Lung (tissue), 11 donors: ENCODE measurements at regions not wholly inside any gene's neighbourhood (a gene's known extent, or its start where the extent isn't known, plus 50 kb on each side); places are given as distances from the start of the nearest gene placed in this dataset.

ENCODE experiments used
- ATAC-seq: fragments of 200-7000 bp; cut with Tn5 transposase; one replicate; pipeline ENCODE4 v1.9.1; 2020; ENCODE audit warnings: moderate number of reproducible peaks; ENCODE audit not compliant: insufficient read depth, low FRiP score
- DNase-seq, 3 donors: peaks; one replicate each; pipeline ENCODE4 v3.0.0-alpha.2; 2013 to 2017
- H3K27ac ChIP-seq, 2 donors: one replicate each; pipeline ENCODE4 v1.5.1; 2013; ENCODE audit warnings: mild to moderate bottlenecking in 2 of 2, moderate library complexity in 2 of 2, control low read depth in 1 of 2, inconsistent platforms in 1 of 2, low read depth in 1 of 2, low read length in 1 of 2
- H3K27me3 ChIP-seq, 3 donors: one replicate each; pipeline ENCODE4 v1.5.1; 2013; ENCODE audit warnings: low read length in 2 of 3; ENCODE audit not compliant: control insufficient read depth in 3 of 3, insufficient read depth in 3 of 3
- H3K36me3 ChIP-seq, 4 donors: one replicate each; pipeline ENCODE4 v1.5.1; 2013; ENCODE audit warnings: low read length in 4 of 4, mild to moderate bottlenecking in 1 of 4, moderate library complexity in 1 of 4; ENCODE audit not compliant: control insufficient read depth in 4 of 4, insufficient read depth in 4 of 4
- H3K4me1 ChIP-seq, 5 donors: one replicate each; pipeline ENCODE4 v1.5.1; 2013; ENCODE audit warnings: low read length in 5 of 5, mild to moderate bottlenecking in 2 of 5, moderate library complexity in 1 of 5; ENCODE audit not compliant: control insufficient read depth in 5 of 5, insufficient read depth in 5 of 5
- H3K4me3 ChIP-seq: one replicate; pipeline ENCODE4 v1.5.1; 2013; ENCODE audit warnings: mild to moderate bottlenecking, control low read depth, moderate library complexity
- H3K9ac ChIP-seq, 2 donors: one replicate each; pipeline ENCODE4 v1.5.1; 2013; ENCODE audit warnings: low read length in 2 of 2, control low read depth in 1 of 2; ENCODE audit not compliant: insufficient read depth in 1 of 2
- H3K9me3 ChIP-seq, 4 donors: one replicate each; pipeline ENCODE4 v1.5.1; 2013; ENCODE audit warnings: low read length in 3 of 4, mild to moderate bottlenecking in 1 of 4, moderate library complexity in 1 of 4; ENCODE audit not compliant: control insufficient read depth in 4 of 4, insufficient read depth in 3 of 4
- WGBS, 2 donors: extraction: QIAGEN DNeasy Blood & Tissue Kit; methylation state at CpG; one replicate each; pipeline ENCODE4 v1.1.7; 2013; 5-methylcytosine and 5-hydroxymethylcytosine counted together
- TF ChIP-seq, protein P1 (sequence below): IDR thresholded peaks from 2 replicates; pipeline ENCODE4 v1.5.1; 2012; ENCODE audit warnings: mild to moderate bottlenecking; ENCODE audit errors: control extremely low read depth, extremely low read depth
- donor health status: control.
- donor health status: control.
- donor health status: Bipolar disorder and iron deficiency.
- donor health status: healthy.
- donor health status: DM: yes; HTN: yes; CAD: no.

DNA sequence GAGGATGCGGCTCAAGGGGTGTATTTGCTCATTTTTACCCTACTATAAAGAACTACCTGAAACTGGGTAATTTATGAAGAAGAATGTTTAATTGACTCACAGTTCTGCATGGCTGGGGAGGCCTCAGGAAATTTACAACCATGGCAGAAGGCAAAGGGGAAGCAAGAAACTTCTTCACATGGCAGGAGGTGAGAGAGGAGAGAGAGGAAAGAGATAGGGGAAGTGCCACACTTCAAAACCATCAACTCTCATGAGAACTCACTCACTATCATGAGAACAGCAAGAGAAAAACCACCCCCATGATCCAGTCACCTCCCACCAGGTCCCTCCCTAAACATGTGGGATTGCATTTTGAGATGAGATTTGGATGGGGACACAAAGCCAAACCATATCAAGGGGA, 192.7 kb downstream of the DIPK2A start:
- TF ChIP-seq, protein P1, sequence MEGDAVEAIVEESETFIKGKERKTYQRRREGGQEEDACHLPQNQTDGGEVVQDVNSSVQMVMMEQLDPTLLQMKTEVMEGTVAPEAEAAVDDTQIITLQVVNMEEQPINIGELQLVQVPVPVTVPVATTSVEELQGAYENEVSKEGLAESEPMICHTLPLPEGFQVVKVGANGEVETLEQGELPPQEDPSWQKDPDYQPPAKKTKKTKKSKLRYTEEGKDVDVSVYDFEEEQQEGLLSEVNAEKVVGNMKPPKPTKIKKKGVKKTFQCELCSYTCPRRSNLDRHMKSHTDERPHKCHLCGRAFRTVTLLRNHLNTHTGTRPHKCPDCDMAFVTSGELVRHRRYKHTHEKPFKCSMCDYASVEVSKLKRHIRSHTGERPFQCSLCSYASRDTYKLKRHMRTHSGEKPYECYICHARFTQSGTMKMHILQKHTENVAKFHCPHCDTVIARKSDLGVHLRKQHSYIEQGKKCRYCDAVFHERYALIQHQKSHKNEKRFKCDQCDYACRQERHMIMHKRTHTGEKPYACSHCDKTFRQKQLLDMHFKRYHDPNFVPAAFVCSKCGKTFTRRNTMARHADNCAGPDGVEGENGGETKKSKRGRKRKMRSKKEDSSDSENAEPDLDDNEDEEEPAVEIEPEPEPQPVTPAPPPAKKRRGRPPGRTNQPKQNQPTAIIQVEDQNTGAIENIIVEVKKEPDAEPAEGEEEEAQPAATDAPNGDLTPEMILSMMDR: no peak
- peaks cover 0 to 7% (median 0%) of the 10 kb centered on the region in 5 donors for H3K4me1 ChIP-seq
- DNase-seq (no peak), ATAC-seq (no peak)
- H3K27me3 ChIP-seq: no peaks in the 10 kb centered on the region
- H3K9me3 ChIP-seq: no peaks in the 10 kb centered on the region
- H3K36me3 ChIP-seq: no peaks in the 10 kb centered on the region
- H3K9ac ChIP-seq: no peak overlapping the region
- WGBS, 2 donors: 94 to 97% methylated on average over 1 of the region's 1 CpG
- H3K4me3 ChIP-seq: no peak overlapping the region
- H3K27ac ChIP-seq: no peak overlapping the region

DNA sequence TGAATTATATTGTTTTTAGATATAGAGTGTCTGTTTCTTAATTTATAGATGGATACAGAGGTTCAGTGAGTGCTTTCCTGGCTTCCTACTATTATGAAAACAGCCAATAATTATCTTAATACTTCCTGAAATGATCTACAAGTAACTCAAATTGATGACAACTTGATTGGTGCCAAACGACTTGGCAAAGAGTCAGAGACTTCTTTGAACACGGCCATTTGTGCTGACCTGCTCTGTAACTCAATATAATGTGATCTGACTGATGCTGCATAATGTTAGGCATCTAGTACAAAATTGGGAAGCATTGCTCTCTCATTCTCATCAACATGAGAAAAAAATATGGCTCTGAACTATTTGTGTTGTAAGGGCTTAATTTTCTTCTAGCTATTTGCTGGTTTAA, 193.9 kb downstream of the DIPK2A start:
- DNase-seq (peak in 1 of 3 donors; percentile 23), ATAC-seq (no peak)
- Histone ChIP-seq H3K27ac (no peak overlapping the region), H3K27me3 (no peaks in the 10 kb centered on the region), H3K4me3 (no peak overlapping the region), H3K4me1 (peaks cover 0 to 7% (median 0%) of the 10 kb centered on the region in 5 donors), H3K36me3 (no peaks in the 10 kb centered on the region), H3K9ac (no peak overlapping the region), H3K9me3 (no peaks in the 10 kb centered on the region)
- TF ChIP-seq, protein P1: no peak
- WGBS, 2 donors: 50 to 76% methylated on average over 2 of the region's 2 CpGs

DNA sequence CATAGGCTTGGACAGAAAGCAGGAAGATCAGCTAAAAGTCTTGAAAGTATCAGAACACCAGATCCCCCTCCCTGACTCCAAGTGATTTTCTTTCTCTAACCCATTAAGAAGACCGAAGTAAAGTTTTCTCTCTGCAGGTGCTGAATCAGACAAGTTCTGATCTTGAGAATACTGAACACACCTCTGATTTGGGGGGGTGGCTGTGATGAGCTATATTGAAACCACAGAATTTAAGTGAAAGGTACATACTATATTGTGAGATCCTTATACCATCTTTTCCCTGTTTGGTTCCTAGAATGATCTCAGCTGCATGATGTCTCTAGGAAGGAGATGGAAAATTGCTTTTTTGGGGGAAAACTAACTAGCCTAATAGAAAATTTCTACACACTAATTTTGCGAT, 196.0 kb downstream of the DIPK2A start:
- H3K27ac ChIP-seq: no peak overlapping the region
- ATAC-seq (no peak), DNase-seq (no peak)
- no peaks in the 10 kb centered on the region for H3K4me1 ChIP-seq
- WGBS, 2 donors: 94 to 95% methylated on average over 2 of the region's 2 CpGs
- no peak overlapping the region for H3K4me3 ChIP-seq
- no peak overlapping the region for H3K9ac ChIP-seq
- no peaks in the 10 kb centered on the region for H3K9me3 ChIP-seq
- TF ChIP-seq, protein P1: no peak
- no peaks in the 10 kb centered on the region for H3K36me3 ChIP-seq
- H3K27me3 ChIP-seq: no peaks in the 10 kb centered on the region

DNA sequence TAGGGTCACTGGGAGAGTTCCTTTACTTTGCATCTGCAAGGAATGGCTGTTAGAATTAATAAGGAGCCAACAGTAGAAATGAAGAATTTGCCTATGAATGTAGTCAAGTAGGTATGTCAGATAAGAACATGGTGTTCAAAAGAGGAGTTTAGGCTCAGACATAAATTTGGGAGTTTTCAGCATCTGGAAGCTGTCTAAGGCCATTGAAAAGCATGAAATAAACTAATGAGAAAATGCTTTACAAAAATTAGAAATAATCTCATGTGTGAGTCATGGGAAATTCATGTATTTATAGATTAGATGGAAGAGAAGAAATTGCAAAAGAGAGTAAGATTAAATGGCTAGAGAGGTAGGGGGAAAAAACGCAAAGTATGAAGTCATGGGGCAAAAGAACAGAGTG, 201.9 kb downstream of the DIPK2A start:
- DNase-seq: no peak
- Histone ChIP-seq H3K4me1 (no peaks in the 10 kb centered on the region), H3K4me3 (no peak overlapping the region), H3K27me3 (no peaks in the 10 kb centered on the region), H3K9ac (no peak overlapping the region), H3K27ac (no peak overlapping the region), H3K36me3 (no peaks in the 10 kb centered on the region), H3K9me3 (peaks cover 0 to 7% (median 2%) of the 10 kb centered on the region in 4 donors)
- TF ChIP-seq, protein P1: no peak
- 93 to 94% methylated on average over 1 of the region's 1 CpG for WGBS, 2 donors
- no peak for ATAC-seq
